ENCODE measurements at regions not wholly inside any gene's neighbourhood (a gene's known extent, or its start where the extent isn't known, plus 50 kb on each side); places are given as distances from the start of the nearest gene placed in this dataset.

DNA sequence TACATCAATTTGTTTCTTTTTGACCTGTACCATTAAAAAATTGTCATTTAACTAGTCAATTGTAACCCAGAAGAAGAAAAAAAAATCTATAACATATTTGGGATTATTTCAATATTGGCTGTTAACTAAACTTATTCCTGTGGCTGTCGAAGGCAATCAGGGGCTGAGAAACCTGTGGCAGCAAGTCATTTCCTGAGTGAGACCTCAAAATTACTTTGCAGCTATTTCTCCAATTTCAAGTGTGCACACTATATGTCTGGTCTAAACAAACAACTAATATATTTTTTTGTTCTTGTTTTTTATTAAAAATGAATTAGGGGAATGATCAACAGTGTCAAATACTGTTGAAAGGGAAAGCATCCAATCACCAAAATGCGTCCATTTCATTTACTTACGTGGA is 1357.6 kb upstream of the B3GALT2 start:
- DNase-seq (ENCODE audit: low read depth in 2 of 2): no peak

DNA sequence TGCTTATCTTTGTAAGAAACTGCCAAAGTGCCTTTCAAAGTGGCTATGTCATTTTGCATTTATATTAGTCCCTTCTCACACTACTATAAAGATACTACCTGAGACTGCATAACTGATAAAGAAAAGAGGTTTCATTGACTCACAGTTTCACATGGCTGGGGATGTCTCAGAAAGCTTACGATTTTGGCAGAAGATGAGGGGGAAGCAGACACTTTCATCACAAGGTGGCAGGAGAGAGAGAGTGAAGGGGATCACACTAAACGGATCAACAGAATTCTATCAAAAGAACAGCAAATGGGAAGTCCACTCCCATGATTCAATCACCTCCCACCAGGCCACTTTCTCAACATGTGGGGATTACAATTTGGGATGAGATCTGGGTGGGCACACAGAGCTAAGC is 1352.0 kb upstream of the B3GALT2 start:
- DNase-seq (ENCODE audit: low read depth in 2 of 2): no peak

DNA sequence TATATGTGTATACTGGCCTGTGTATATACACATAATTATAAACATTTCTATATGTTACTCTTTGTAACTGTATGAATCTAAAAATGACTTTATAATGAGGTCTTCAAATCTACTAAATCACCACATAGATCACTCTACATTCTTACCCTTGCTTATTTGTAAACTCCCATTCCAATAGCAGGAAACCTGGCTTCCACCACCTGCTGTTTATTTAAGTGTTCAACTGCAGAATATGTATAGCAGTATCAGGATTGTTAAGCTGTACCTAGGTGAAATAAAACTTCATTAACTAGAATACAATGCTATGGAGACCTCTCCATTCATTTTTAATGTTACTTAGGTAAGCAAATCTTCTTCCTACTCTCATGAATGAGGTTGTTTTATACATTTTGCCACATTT is 1351.1 kb upstream of the B3GALT2 start:
- no peak for DNase-seq (ENCODE audit: low read depth in 2 of 2)

DNA sequence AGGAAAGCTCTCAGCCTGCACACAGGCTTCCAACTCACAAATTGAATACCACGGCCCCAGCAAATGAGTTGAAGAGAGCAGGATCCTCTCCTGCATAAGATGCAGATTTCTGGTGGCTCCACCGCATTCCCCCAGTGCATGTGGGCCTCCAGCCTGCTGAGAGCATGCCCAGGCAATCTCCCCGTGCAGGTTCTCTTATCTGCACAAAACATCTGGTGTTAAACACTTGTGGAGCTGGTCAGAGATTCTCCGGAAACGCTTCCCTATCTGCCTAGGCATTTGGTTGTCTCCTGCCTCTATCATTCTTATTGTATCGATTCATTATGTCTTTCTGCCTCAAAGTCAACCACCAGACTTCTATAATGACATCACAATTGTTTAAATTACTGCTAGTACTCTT is 1349.0 kb upstream of the B3GALT2 start:
- no peak for DNase-seq (ENCODE audit: low read depth in 2 of 2)

DNA sequence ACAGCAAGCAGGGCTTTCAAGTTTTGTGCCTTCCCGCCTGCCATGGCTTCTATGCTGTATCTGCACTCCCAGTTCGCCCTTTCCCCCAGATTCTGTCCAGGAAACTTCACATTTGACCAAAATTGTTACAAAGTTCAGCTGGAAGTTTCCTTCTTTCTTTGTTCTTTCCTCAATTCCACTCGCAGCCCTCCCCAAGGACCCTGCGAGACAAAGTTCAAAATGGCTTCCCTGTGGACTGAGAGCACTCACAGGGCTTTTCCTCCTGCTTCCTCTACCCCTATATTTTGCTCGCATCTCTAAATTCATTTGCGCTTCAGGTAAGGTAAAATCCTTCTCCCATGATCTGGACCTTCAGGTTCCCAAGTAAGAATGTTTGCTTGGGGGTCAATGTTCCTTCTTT is 1348.4 kb upstream of the B3GALT2 start:
- no peak for DNase-seq (ENCODE audit: low read depth in 2 of 2)

DNA sequence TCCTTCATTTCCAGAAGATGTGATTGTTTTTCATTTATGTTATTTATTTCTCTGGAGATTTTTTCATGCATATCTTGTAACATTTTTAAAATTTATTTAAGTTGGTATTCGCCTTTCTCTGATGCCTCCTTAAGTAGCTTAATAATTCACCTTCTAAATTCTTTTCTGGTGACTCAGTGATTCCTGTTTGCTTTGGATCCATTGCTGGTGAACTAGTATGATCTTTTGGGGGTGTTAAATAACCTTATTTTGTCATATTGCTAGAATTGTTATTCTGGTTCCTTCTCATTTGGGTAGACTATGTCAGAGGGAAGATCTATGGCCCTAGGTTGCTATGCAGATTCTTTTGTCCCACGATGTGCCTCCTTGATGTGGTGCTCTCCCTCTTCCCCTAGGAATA is 1347.2 kb upstream of the B3GALT2 start:
- DNase-seq (ENCODE audit: low read depth in 2 of 2): no peak

DNA sequence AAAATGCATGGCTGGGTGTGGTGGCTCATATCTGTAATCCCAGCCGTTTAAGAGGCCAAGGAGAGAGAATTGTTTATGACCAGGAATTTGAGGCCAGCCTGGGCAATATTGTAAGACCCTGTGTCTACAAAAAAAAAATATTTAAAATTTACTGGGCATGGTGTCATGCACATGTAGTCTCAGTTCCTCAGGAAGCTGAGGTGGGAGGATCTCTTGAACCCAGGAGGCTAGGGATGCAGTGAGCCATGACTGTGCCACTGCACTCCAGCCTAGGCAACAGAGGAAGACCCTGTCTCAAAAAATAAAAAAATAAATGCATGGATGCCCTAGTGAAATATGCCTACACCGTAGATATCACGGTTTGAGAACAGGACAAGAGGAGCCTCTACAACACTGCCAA is 1331.2 kb upstream of the B3GALT2 start:
- no peak for DNase-seq (ENCODE audit: low read depth in 2 of 2)

DNA sequence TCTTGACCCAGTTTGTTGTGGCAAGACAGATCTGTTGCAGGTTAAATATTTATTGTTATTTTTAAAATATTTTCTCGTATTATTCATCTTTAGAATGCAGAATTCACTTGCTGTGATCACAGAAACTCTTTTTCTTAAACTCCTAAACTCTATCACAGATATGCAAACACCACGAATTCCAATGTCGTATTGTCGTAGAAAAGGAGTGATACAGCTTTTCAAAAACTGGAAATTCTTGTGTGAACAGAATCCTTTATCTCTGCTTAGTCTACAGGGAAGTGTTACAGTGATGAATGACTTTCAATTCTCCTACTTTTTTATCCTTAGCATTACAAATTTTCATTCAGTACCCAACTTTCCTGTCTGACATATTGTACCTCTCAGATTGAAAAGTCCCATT is 1329.5 kb upstream of the B3GALT2 start:
- no peak for DNase-seq (ENCODE audit: low read depth in 2 of 2)

DNA sequence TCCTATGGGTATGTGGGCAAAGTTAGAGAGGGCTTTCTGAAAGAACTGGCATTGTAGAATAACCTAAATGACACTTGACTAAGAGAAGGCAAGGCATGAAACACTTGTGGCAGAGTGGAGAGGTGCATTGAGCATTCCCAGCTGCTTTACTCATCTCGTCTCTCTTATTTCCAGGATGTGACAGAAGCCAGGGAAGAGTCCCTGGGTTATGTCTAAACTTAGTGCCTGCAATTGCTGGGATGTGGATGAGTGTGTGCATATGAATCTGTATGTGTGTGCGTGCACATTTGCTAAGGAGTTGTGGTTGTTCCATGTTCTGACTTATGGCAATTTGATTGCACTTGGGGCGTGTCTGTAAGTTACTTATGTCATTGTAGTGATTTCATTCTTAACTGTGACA is 1326.5 kb upstream of the B3GALT2 start:
- no peak for DNase-seq (ENCODE audit: low read depth in 2 of 2)

DNA sequence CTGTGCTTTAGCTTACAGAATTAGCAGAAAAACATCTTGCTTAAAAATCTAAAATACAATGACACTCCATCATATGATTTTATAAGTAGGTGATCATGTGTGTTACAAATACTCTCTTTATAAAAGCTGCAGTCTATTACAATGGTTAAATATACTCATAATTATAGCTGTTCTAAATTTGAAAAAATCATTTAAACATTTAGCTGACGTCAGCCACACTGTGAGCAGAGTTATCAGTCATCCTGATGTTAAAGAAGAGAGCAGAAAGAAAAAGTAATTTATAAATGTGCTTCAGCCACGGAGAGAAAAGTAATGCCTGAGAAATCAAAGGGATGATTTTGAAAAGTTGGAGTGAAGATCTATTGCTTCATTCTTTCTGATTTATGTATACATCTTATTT is 1325.9 kb upstream of the B3GALT2 start:
- DNase-seq (ENCODE audit: low read depth in 2 of 2): no peak

DNA sequence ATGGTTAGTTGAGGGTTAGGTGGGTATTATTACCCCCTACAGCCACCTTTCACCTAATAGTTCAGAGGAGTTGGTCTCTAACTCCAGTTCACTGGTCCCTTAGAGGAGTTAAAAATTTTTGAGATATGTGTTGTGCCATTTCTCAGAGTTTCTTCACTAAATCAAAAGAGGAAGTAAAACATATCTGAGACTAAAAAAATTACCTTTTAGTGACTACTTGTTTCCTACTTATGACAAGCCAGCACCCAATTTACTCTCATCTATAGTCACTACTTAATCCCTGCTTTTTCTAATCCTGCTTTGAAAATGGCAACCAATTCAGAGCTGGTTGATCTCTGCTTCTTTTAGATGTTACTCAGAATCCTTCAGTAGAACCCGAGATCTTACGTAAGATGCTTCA is 1316.8 kb upstream of the B3GALT2 start:
- DNase-seq (ENCODE audit: low read depth in 2 of 2): no peak

DNA sequence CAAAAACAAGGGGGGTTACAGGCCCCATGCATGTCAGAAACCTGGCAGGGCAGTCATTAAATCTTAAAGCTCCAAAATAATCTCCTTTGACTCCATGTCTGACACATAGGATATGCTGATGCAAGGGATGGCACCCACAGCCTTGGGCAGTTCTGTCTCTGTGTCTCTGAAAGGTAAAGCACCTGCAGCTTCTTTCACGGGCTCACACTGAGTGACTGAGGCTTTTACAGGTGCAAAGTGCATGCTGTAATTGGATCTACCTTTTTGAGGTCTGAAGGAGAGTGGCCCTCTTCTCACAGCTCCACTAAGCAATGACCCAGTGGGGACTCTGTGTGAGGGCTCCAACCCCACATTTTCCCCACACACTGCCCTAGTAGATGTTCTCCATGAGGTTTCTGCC is 1309.0 kb upstream of the B3GALT2 start:
- DNase-seq (ENCODE audit: low read depth in 2 of 2): no peak

DNA sequence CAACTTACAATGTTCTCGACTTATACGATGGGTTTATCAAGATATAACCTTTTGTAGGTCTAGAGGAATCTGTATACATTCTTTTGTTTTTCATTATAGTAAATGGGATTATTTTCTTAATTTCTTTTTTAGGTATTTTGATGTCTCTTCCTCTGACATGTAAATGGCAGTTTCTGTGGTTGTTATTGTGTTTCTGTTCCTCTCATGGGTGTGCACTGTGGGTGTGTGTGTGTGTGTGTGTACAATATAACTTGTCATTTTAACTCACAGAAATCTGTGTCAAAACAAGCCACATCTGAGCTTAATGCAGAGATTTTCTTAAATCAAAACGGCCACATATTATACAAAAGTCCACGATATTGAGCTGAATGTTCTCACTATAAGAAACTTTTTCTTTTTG is 1300.8 kb upstream of the B3GALT2 start:
- DNase-seq (ENCODE audit: low read depth in 2 of 2): no peak

DNA sequence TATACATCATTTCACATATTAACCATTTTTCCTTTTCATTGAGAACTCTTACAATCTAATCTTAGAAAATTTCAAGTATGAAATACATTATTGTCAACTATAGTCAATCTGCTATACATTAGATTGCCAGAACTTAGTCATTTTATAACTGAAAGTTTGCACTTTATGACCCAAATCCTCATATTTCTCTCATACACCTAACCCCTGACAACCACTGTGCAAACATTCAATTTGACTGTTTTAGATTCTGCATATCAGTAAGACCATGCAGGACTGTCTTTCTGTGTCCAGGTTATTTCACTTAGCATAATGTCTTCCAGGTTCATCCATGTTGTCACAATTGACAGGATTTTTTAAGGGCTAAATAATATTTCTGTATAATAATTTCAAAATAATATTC is 1299.0 kb upstream of the B3GALT2 start:
- no peak for DNase-seq (ENCODE audit: low read depth in 2 of 2)

DNA sequence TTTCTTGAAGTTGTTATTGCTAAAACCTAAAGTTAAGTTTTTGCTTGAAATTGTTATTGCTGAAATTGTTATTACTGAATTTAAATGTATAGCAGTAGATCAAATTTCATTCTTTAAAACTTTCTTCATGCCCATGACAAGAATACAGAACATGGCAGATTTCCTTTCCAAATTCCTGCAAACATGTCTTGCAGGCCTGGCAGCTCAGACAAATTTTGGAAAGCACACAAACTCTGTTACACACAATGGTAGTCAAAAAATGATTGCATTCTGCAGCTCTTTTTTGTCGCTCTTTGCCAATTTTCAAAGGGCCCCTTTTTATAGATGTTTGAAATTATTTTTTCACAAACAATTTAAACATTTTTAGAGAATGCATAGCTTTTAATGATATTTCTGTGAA is 1292.3 kb upstream of the B3GALT2 start:
- DNase-seq (ENCODE audit: low read depth in 2 of 2): no peak

DNA sequence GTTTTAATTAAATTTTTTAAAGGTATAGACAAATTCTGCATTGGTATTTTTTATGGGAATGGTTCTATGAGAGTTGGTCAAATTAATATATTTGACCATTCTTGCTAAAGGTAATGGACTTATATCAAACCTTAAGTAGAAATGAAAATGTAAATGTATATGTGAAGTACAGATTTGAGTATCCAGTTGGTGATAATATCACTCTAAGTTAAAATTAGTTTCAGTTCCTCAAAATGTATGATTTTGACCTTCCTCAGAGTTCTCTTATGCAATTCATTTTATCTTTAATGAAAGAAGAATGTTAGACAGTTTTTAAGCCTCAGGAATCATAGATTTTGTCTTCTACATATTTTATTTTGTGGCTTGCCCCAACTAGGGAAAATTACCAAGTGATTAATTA is 1291.5 kb upstream of the B3GALT2 start:
- no peak for DNase-seq (ENCODE audit: low read depth in 2 of 2)

DNA sequence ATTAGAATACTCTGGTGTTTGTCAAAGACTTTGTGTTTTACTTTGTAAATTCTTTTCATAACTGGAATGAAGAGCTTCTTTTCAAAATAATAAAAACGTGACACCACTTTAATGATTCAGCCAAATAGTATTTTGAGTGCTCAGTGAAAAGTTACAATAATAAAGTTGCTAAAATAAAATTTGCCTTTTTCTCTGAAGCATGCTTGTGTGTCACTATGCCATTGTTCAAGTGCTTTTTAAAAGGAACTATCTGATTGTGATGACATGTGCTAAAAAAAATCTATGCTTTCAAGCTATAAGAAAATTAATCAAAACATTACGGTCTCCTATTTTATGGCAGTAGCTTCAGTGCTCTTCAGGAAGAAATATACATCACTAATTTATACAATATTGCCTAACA is 1290.5 kb upstream of the B3GALT2 start:
- no peak for DNase-seq (ENCODE audit: low read depth in 2 of 2)

DNA sequence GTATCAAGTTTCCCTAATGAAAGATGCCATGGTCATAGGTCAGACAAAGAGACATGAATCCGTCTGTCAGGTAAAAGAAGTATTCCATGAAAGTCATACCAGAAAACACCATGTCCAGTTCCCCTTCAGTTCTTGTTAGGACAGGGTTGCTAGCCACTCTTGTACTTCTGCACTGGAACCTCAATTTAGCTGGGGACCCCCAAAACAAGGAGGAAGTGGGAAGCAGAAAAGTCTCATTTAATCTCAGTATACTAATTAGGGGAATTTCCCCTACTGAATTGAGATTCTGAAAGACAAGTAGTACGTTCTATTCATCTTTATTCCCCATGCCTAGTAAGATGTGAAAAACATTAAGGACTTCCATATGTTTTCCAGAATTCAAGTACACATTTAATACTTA is 1289.9 kb upstream of the B3GALT2 start:
- no peak for DNase-seq (ENCODE audit: low read depth in 2 of 2)

DNA sequence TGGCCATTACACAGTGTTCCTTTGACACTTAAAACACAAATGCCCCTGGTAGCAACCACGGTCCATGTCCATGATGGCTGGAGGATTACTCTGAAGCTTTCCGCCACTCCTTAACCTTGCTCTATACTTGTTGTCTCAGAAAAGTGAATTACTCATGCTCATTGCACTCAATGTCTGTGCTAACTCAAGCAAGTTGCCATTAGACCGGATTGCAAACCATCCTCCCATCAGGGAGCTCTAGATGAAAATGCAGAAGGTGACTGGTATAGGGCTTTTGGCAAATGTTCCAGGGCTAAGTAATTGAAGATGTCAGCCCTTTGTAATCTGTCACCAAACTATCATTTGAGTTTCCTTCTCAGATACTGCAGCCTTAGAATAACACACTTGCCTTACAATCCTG is 1288.3 kb upstream of the B3GALT2 start:
- DNase-seq (ENCODE audit: low read depth in 2 of 2): no peak

DNA sequence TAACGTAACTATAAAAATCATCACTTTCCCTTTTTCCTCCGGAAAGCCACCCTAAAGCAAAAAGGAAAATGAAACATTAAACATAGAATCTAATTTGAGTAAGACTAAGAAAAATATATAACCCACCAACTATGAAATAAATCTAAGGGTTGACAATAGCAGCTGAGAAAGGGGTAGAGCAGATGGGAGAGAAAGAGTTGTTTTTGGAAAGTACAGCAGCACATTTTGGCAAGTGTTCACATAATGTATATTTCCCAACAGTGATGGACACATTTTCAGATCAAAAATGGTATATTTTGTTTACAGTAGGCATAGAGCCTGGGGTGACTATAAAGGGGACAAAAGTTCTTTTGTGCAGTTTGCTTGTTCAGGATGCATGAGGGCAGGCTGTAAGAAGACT is 1287.4 kb upstream of the B3GALT2 start:
- no peak for DNase-seq (ENCODE audit: low read depth in 2 of 2)

DNA sequence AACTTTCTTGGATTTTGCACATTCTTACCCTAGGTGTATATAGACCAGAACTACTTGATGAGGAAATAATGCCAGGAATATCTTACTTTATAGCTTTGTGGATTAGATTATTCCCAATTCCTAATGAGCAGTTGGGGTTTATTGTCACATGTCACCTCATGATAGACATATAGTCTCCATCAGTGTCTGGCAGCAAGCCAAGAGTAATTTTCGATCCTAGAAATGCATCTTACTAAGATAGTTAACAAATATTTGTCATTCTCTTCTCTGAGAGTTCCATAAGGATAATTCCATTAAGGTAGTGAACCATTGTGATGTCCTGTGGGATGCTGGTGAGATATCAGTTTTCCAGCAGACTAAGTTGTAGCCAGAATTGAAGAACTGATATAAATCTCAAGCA is 1282.9 kb upstream of the B3GALT2 start:
- no peak for DNase-seq (ENCODE audit: low read depth in 2 of 2)

DNA sequence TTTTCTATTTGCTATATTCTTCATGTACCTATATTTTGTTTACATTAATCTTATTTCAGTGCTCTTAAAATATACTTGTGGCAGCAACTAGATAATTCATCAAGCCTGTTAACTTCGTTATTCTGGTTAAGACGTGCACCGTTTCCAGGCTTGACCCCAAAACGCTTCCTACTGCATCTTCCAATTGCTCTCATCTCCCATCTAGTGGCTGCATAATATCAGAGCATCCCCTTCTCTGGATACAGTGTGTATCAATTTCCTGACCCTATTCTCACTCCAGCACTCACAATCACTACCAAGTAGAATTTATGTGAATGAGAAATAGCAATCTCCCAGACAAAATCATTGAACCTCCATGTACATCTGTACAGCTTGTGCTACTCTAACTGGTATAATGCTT is 1280.3 kb upstream of the B3GALT2 start:
- no peak for DNase-seq (ENCODE audit: low read depth in 2 of 2)

DNA sequence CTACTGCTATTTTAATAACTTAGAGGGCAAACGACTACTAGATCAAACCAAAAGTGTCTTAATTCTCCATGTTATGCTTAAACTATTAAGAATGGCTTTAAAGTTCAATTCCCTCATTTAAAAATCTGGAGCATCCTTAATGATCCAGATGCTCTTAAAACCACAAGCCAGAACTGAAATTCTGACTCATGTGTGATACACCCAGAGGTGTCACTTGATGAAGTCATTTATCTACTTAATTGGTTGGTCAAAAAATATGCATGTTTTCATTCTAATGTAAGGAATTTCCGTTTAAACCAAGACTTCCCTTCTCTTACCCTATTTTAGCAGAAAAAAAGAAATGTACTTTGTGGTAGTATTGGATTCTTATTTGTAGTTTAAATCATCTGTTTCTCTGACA is 1261.2 kb upstream of the B3GALT2 start:
- DNase-seq (ENCODE audit: low read depth in 2 of 2): no peak

DNA sequence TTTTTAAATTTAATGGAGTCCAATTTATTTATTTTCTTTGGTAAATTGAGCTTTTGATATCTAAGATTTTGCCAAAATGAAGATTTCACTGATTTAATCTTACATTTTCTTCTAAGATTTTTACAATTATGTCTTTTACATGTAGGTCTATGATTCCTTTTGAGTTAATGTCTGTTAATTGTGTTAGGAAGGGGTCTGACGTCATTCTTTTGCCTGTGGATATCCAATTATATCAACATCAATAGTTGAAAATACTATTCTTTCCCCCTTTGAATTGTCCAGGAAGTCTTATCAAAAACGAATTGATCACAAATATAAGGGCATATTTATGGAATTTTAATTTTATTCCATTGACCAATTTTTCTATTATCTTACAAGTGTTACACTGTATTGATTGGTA is 1258.8 kb upstream of the B3GALT2 start:
- DNase-seq (ENCODE audit: low read depth in 2 of 2): no peak

DNA sequence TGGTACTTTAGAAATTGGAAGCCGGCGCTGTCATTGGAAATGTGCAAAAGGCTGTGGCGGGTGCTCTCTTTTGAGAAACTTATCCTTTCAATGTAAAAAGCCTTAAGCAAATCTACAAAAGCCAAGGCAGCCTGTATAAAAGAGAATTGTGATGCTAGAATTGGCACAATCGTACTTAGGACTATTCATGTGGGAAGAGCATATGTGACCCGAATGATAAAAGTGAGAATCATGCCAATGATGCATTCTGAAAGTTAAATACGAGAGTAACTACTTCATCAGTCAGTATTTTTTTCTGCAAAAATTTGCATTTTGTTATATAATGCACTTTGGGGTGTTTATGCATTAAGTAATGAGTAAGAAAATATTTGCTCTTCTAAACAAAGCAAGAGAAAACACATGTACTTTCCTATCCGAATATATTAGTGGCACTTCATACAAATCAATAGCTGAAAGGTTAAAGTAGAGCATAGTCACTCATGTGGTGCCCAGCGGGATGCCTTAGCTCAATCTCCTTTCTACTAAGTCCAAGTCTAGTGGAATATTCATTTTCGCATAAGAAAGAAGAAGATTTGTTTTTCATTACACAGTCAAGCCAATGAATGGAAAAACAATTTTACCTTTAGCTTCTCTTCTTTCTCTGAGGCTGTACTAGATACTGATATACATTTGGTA is 1256.6 kb upstream of the B3GALT2 start:
- DNase-seq (ENCODE audit: low read depth in 2 of 2): no peak

All from stimulated activated CD4-positive, alpha-beta T cell treated with anti-CD3 and anti-CD28 coated beads, Interleukin-15, amount 100 ng/mL, for 48 hours (primary cell).